ENCODE measurements at regions not wholly inside any gene's neighbourhood (a gene's known extent, or its start where the extent isn't known, plus 50 kb on each side); places are given as distances from the start of the nearest gene placed in this dataset.

GRCh38 chr12:23290627-23291330 is 658.7 kb downstream of the SOX5 start:
- no peak overlapping the region for H3K4me3 ChIP-seq (ENCODE audit: low read depth, low read length)
- H3K9me3 ChIP-seq (ENCODE audit: severe bottlenecking) = no peaks in the 10 kb centered on the region
- no peaks in the 10 kb centered on the region for H3K27me3 ChIP-seq (ENCODE audit: insufficient read depth, low read depth, severe bottlenecking)
- no peak for DNase-seq
- H3K27ac ChIP-seq = no peak overlapping the region
- no peak for TF ChIP-seq CTCF (IDR thresholded peaks at IDR 0.05; ENCODE audit: low read depth, low read length)
- no peaks in the 10 kb centered on the region for H3K36me3 ChIP-seq

DNA sequence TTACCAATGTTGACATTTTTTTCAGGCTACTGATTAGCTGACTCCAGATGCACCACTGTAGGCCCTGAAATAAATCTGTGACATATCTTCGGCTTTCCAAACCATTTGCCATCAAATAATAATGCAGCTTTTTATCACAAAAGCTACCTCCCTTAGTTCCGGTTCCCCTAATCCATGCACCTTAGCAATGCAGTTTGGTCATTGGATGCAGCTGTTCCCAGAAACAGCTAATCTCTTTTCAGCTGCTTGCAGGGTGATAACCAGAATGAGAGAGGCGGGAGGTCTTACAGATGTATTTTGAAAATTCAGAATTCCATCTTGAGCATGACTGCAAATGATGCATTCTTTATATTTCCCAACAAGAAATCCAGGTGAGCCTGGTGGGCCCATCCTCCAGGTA is 646.2 kb downstream of the SOX5 start:
- Histone ChIP-seq H3K9me3 (ENCODE audit: severe bottlenecking) (no peaks in the 10 kb centered on the region), H3K27me3 (ENCODE audit: insufficient read depth, low read depth, severe bottlenecking) (no peaks in the 10 kb centered on the region), H3K36me3 (no peaks in the 10 kb centered on the region), H3K4me3 (ENCODE audit: low read depth, low read length) (no peak overlapping the region), H3K27ac (no peak overlapping the region)
- TF ChIP-seq CTCF (IDR thresholded peaks at IDR 0.05; ENCODE audit: low read depth, low read length) = no peak
- no peak for DNase-seq

- H3K4me3 ChIP-seq (ENCODE audit: low read depth, low read length) = no peak overlapping the region
- no peak for DNase-seq
These were observed 645.6 kb downstream of the SOX5 start for GRCh38 chr12:23303821-23304220.

DNA sequence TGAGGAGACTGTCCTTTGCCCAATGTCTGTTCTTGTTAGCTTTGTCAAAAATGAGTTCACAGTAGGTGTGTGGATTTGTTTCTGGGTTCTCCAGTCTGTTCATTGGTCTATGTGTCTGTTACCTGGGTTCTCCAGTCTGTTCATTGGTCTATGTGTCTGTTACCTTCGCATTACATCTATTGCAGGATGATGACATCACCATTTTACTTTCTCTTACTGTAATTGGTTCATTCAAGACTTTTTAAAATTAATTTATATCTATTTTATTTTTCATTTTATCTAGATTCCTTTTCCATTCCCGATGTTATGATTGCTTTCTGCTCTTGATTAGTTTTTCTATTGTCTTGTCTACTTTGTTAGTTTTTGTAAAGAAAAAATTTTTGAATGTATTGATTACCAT is 615.5 kb downstream of the SOX5 start:
- Histone ChIP-seq H3K4me3 (ENCODE audit: low read depth, low read length) (no peak overlapping the region), H3K27ac (no peak overlapping the region), H3K36me3 (no peaks in the 10 kb centered on the region), H3K27me3 (ENCODE audit: insufficient read depth, low read depth, severe bottlenecking) (no peaks in the 10 kb centered on the region), H3K9me3 (ENCODE audit: severe bottlenecking) (no peaks in the 10 kb centered on the region)
- TF ChIP-seq CTCF (IDR thresholded peaks at IDR 0.05; ENCODE audit: low read depth, low read length) = no peak
- DNase-seq = no peak

More at GRCh38 chr12:23303821-23304220, 645.6 kb downstream of the SOX5 start:
- Histone ChIP-seq H3K36me3 (no peaks in the 10 kb centered on the region), H3K9me3 (ENCODE audit: severe bottlenecking) (no peaks in the 10 kb centered on the region), H3K27me3 (ENCODE audit: insufficient read depth, low read depth, severe bottlenecking) (no peaks in the 10 kb centered on the region), H3K27ac (no peak overlapping the region)
- TF ChIP-seq CTCF (IDR thresholded peaks at IDR 0.05; ENCODE audit: low read depth, low read length) = no peak

DNA sequence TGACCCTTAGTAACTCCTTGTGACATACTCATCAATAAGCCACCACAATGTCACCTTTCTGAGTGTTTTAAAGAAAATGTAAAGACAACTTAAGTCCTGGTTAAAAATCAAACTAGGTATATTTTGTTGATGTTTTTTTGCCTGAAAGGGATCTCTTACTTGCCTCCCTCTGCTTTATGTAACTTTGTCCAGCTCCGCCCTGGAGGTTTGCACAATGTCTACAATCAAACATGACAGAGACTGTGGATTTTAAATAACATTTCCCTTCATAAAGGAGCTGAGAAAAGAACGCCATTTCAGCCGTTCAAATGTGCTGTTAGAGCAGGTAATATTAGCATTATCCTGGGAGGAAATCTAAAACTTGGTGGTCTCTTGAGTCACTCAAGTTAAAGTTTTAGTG is 613.9 kb downstream of the SOX5 start:
- Histone ChIP-seq H3K9me3 (ENCODE audit: severe bottlenecking) (no peaks in the 10 kb centered on the region), H3K27me3 (ENCODE audit: insufficient read depth, low read depth, severe bottlenecking) (no peaks in the 10 kb centered on the region), H3K36me3 (no peaks in the 10 kb centered on the region), H3K4me3 (ENCODE audit: low read depth, low read length) (no peak overlapping the region), H3K27ac (no peak overlapping the region)
- no peak for DNase-seq
- no peak for TF ChIP-seq CTCF (IDR thresholded peaks at IDR 0.05; ENCODE audit: low read depth, low read length)

GRCh38 chr12:23337213-23337612 is 612.3 kb downstream of the SOX5 start:
- Histone ChIP-seq H3K36me3 (no peaks in the 10 kb centered on the region), H3K4me3 (ENCODE audit: low read depth, low read length) (no peak overlapping the region), H3K27ac (no peak overlapping the region), H3K9me3 (ENCODE audit: severe bottlenecking) (no peaks in the 10 kb centered on the region), H3K27me3 (ENCODE audit: insufficient read depth, low read depth, severe bottlenecking) (no peaks in the 10 kb centered on the region)
- DNase-seq = no peak
- no peak for TF ChIP-seq CTCF (IDR thresholded peaks at IDR 0.05; ENCODE audit: low read depth, low read length)

Data from WERI-Rb-1 (cell line).